ENCODE measurements at regions not wholly inside any gene's neighbourhood (a gene's known extent, or its start where the extent isn't known, plus 50 kb on each side); places are given as distances from the start of the nearest gene placed in this dataset.

- no peak overlapping the region for H3K4me2 ChIP-seq (ENCODE audit: low read length)
- H4K20me1 ChIP-seq (ENCODE audit: insufficient read depth), result no peaks in the 10 kb centered on the region
- ATAC-seq (no peak), DNase-seq (ENCODE audit: low read depth, low spot score) (no peak)
- intact Hi-C loops (cut with micrococcal nuclease), result no loop called here
- no peaks in the 10 kb centered on the region for H3K27me3 ChIP-seq (ENCODE audit: insufficient read depth, low read length)
- H3K9me2 ChIP-seq (ENCODE audit: insufficient read depth), result no peaks in the 10 kb centered on the region
- no peaks in the 10 kb centered on the region for H3K9me3 ChIP-seq (ENCODE audit: control insufficient read depth in 1 of 2, insufficient read depth in 1 of 2, low read depth in 1 of 2, low read length in 2 of 2)
- no peak overlapping the region for H3K9ac ChIP-seq (ENCODE audit: low read length)
- RAD21 ChIA-PET (ENCODE audit: low non-redundant PET in 1 of 2, low total read pairs in 2 of 2, uncharacterized antibody in 2 of 2, unreplicated experiment in 2 of 2), result no interaction called here
- H3K79me2 ChIP-seq (ENCODE audit: insufficient read depth, low read length), result no peaks in the 10 kb centered on the region
- TF ChIP-seq POLR2A (IDR thresholded peaks at IDR 0.05; ENCODE audit: borderline replicate concordance, extremely low read depth, insufficient read depth, insufficient read length) (no peak), JUND (IDR thresholded peaks at IDR 0.05) (no peak), CTCF (IDR thresholded peaks at IDR 0.05 in 2 of 3, conservative IDR thresholded peaks at IDR 0.05 in 1 of 3; ENCODE audit: borderline replicate concordance in 1 of 3, insufficient read depth in 1 of 3, low read depth in 2 of 3, low read length in 2 of 3) (no peak), RAD21 (IDR thresholded peaks at IDR 0.05; ENCODE audit: low read depth) (no peak), MAX (IDR thresholded peaks at IDR 0.05) (no peak), CBX3 (IDR thresholded peaks at IDR 0.05; ENCODE audit: low read depth) (no peak), REST (IDR thresholded peaks at IDR 0.05; ENCODE audit: low read depth) (no peak), TCF7L2 (IDR thresholded peaks at IDR 0.05; ENCODE audit: borderline replicate concordance, extremely low read depth, insufficient read depth, insufficient read length) (no peak), SIN3A (IDR thresholded peaks at IDR 0.05; ENCODE audit: low read depth) (no peak), SP1 (IDR thresholded peaks at IDR 0.05; ENCODE audit: low read depth) (no peak), EGR1 (IDR thresholded peaks at IDR 0.05; ENCODE audit: low read depth) (no peak)
- no peak overlapping the region for H3K27ac ChIP-seq (ENCODE audit: low read depth, low read length)
- no peaks in the 10 kb centered on the region for H3K36me3 ChIP-seq (ENCODE audit: control insufficient read depth in 1 of 2, insufficient read depth in 2 of 2, low read length in 2 of 2)
- CTCF ChIA-PET, result no interaction called here
- no peak overlapping the region for H2AFZ ChIP-seq (ENCODE audit: low read depth, low read length, poor library complexity, severe bottlenecking)
- no peak overlapping the region for H3K4me3 ChIP-seq (replicated peaks in 1 of 2; ENCODE audit: low read depth in 1 of 2, low read length in 2 of 2)
- POLR2A ChIA-PET, result no interaction called here
- BruUV-seq (replicated peaks), result no TSS peak
- H3K4me1 ChIP-seq (ENCODE audit: control insufficient read depth in 1 of 2, insufficient read depth in 2 of 2, low read length in 2 of 2), result no peaks in the 10 kb centered on the region
Observed at GRCh38 chr14:49164074-49164473, 422.1 kb downstream of the RPS29 start.
